GM20000 (cell line): ENCODE measurements at regions not wholly inside any gene's neighbourhood (a gene's known extent, or its start where the extent isn't known, plus 50 kb on each side); places are given as distances from the start of the nearest gene placed in this dataset.
"Not testable (repeated sequence)": the region's sequence is repeated elsewhere in the genome, so short reads cannot be mapped to it uniquely, and the experiment has no call there.

ENCODE experiments used
- DNase-seq: peaks from one replicate; pipeline ENCODE4 v3.0.0; 2012; ENCODE audit warnings: low spot score
- TF ChIP-seq, protein P1 (sequence below): IDR thresholded peaks from 2 replicates; pipeline ENCODE4 v1.5.1; 2012; ENCODE audit warnings: mild to moderate bottlenecking, control low read depth; ENCODE audit errors: extremely low read depth, missing control alignments

DNA sequence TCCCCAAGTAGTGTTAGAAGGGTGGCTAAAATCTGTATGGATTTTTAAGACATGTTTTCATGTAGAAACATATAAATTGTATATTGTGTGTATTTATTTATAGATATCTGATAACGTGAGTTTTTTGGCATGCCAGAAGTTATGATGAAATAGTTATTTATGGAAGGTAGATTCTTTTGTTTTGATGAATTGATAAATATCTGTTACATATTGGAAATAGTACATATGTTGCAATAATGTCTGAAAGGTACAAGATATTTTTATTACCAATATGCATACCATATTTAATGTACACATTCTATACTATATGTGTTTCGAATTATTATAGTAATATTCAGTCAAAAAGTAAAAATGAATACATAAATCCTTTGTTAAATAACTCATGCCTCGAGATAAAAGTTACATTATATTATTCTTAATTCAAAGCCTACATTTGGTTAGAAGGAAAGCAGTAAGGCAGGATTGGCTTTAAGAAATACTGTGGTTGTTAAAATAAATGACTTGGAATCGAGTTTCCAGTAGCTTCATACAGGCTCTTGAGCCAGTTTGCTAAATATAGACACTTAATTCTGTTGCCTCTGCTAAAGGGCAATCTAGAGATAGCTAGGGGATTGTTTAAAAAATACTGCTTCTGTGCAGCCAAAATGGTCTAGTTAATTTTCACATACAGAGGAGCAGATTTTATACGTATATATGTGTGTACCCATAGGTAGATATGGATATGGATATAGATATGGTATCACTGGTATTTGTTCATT is 1175.1 kb upstream of the B3GALT2 start:
- DNase-seq, result no peak
- TF ChIP-seq, protein P1, sequence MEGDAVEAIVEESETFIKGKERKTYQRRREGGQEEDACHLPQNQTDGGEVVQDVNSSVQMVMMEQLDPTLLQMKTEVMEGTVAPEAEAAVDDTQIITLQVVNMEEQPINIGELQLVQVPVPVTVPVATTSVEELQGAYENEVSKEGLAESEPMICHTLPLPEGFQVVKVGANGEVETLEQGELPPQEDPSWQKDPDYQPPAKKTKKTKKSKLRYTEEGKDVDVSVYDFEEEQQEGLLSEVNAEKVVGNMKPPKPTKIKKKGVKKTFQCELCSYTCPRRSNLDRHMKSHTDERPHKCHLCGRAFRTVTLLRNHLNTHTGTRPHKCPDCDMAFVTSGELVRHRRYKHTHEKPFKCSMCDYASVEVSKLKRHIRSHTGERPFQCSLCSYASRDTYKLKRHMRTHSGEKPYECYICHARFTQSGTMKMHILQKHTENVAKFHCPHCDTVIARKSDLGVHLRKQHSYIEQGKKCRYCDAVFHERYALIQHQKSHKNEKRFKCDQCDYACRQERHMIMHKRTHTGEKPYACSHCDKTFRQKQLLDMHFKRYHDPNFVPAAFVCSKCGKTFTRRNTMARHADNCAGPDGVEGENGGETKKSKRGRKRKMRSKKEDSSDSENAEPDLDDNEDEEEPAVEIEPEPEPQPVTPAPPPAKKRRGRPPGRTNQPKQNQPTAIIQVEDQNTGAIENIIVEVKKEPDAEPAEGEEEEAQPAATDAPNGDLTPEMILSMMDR, result no peak

DNA sequence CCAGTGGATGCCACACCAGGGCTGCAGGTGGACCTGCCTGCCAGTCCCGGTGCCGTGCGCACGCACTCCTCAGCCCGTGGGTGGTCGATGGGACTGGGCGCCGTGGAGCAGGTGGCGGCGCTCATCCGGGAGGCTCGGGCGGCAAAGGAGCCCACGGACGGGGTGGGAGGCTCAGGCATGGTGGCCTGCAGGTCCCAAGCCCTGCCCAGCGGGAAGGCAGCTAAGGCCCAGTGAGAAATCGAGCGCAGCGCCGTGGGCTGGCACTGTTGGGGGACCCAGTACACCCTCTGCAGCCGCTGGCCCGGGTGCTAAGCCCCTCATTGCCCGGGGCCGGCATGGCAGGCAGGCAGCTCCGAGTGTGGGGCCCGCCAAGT is 1171.8 kb upstream of the B3GALT2 start:
- no peak for DNase-seq
- TF ChIP-seq, protein P1, result no peak

GRCh38 chr1:194357573-194358207 is 1171.3 kb upstream of the B3GALT2 start:
- DNase-seq, result not testable (repeated sequence)

DNA sequence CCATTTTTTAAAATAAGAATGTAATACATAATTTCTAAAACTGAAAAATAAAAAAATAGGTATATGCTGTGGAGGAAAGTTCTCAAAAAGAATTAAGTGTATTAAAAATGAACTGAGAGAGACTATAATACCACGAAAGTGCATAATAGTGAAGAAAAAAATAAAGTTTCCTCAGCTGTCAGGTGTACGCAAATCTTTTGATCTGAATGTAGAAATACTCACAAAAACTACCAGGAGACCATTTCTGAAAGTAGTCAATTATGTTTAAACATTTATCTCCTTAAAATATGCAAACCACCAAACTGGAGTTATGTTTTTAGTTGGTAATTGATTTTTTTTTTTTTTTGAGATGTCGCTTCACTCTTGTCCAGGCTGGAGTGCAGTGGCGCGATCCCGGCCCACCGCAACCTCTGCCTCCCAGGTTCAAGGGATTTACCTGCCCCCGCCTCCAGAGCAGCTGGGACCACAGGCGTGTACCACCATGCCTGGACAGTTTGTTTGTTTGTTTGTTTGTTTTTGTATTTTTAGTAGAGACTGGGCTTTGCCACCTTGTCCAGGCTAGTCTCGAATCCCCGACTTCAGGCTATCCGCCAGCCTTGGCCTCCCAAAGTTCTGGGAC is 1169.2 kb upstream of the B3GALT2 start:
- TF ChIP-seq, protein P1, result no peak
- DNase-seq, result no peak

- TF ChIP-seq, protein P1, result no peak
Observed at GRCh38 chr1:194353121-194353520, 1166.7 kb upstream of the B3GALT2 start.

GRCh38 chr1:194347200-194347599 is 1160.8 kb upstream of the B3GALT2 start:
- TF ChIP-seq, protein P1, result no peak
- DNase-seq, result no peak

More at GRCh38 chr1:194353121-194353520, 1166.7 kb upstream of the B3GALT2 start:
- no peak for DNase-seq

DNA sequence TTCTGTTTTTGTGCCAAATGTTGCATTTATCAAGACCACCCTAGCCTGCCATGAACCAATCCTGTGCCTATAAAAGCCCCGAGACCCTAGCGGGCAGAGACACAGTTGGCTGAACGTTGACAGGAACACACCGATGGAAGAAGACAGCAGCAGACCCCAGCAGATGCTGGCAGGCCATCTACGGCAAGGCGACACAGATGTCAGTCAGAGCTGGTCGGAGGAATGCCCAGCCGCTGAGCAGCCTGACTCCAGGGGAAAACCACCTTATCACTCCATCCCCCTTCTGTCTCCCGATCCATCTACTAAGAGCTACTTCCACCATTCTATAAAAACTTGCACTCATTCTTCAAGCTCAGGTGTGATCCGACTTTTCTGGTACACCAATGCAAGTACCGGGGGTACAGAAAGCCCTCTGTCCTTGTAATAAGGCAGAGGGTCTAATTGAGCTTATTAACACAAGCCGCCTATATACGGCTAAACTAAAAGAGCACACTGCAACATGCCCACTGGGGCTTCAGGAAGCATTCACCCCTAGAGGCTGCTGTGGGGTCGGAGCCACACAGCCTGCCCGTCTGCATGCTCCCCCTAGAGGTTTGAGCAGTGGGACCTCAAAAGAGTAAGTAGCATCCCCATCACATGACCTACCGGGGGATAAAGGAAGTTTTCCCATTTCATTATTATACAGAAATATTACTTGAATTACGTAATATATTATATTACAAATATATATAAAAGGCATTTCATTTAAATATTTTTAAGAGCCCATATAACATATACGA is 1156.3 kb upstream of the B3GALT2 start:
- TF ChIP-seq, protein P1, result no peak
- DNase-seq, result no peak
